ENCODE measurements at regions not wholly inside any gene's neighbourhood (a gene's known extent, or its start where the extent isn't known, plus 50 kb on each side); places are given as distances from the start of the nearest gene placed in this dataset.

GRCh38 chr5:129400395-129400983 lies 59.6 kb upstream of the ADAMTS19 start:
- no peaks in the 10 kb centered on the region for H3K27me3 Mint-ChIP-seq
- POLR2A ChIA-PET = no interaction called here
- no peak overlapping the region for H3K9ac ChIP-seq (ENCODE audit: low read length)

GRCh38 chr5:129405222-129405621 lies 54.9 kb upstream of the ADAMTS19 start:
- no peak overlapping the region for H2AFZ ChIP-seq (ENCODE audit: insufficient read depth, low read depth, low read length, poor library complexity, severe bottlenecking)
- WGBS (ENCODE audit: insufficient coverage) = no CpG with 5 or more reads among the region's 2 CpGs
- H3K79me2 ChIP-seq (ENCODE audit: control insufficient read depth, insufficient read depth, low read length) = no peaks in the 10 kb centered on the region
- H4K20me1 ChIP-seq (ENCODE audit: control insufficient read depth, insufficient read depth, low read length, poor library complexity, severe bottlenecking) = no peaks in the 10 kb centered on the region
- no peaks in the 10 kb centered on the region for H3K4me1 ChIP-seq (ENCODE audit: control insufficient read depth in 2 of 2, insufficient read depth in 2 of 2, low read length in 2 of 2)
- Mint-ChIP-seq H3K4me1 (no peaks in the 10 kb centered on the region), H3K4me3 (no peak overlapping the region), H3K27me3 (no peaks in the 10 kb centered on the region), H3K9me3 (ENCODE audit: insufficient read depth) (no peaks in the 10 kb centered on the region), H3K27ac (no peak overlapping the region)
- H3K9me3 ChIP-seq (ENCODE audit: control extremely low read depth in 1 of 3, control insufficient read depth in 2 of 3, insufficient read depth in 1 of 3, low read length in 2 of 3) = no peaks in the 10 kb centered on the region
- no peak for DNase-seq
- TF ChIP-seq EZH2 (IDR thresholded peaks at IDR 0.05; ENCODE audit: borderline replicate concordance, insufficient read depth, low read depth, low read length, poor library complexity, severe bottlenecking) (no peak), CTCF (IDR thresholded peaks at IDR 0.05) (no peak)
- no peaks in the 10 kb centered on the region for H3K27me3 ChIP-seq (replicated peaks in 1 of 4; ENCODE audit: control extremely low read depth in 1 of 4, control insufficient read depth in 3 of 4, insufficient read depth in 4 of 4, low read length in 3 of 4)
- ATAC-seq (ENCODE audit: low read depth) = no peak
- intact Hi-C loops (cut with micrococcal nuclease) = no loop called here
- H3K4me3 ChIP-seq (ENCODE audit: control extremely low read depth in 1 of 5, extremely low read depth in 1 of 5, insufficient read depth in 1 of 5, low read depth in 2 of 5, low read length in 4 of 5) = no peak overlapping the region
- H3K27ac ChIP-seq (ENCODE audit: low read length in 2 of 2) = no peak overlapping the region
- POLR2A ChIA-PET = no interaction called here
- H3K36me3 ChIP-seq (replicated peaks in 1 of 2; ENCODE audit: control extremely low read depth in 1 of 2, control insufficient read depth in 1 of 2, extremely low read depth in 1 of 2, insufficient read depth in 2 of 2, low read length in 1 of 2) = no peaks in the 10 kb centered on the region
- CTCF ChIA-PET = no interaction called here
- no peak overlapping the region for H3K4me2 ChIP-seq (replicated peaks; ENCODE audit: low read depth, low read length, poor library complexity, severe bottlenecking)
- H3K9ac ChIP-seq (ENCODE audit: low read length) = no peak overlapping the region

More at GRCh38 chr5:129400395-129400983, 59.6 kb upstream of the ADAMTS19 start:
- intact Hi-C loops (cut with micrococcal nuclease) = no loop called here
- ATAC-seq (ENCODE audit: low read depth) (no peak), DNase-seq (no peak)
- H3K4me3 Mint-ChIP-seq = no peak overlapping the region
- peaks cover 5% of the 10 kb centered on the region for H3K9me3 Mint-ChIP-seq (ENCODE audit: insufficient read depth)
- TF ChIP-seq CTCF (IDR thresholded peaks at IDR 0.05) (no peak), EZH2 (IDR thresholded peaks at IDR 0.05; ENCODE audit: borderline replicate concordance, insufficient read depth, low read depth, low read length, poor library complexity, severe bottlenecking) (no peak)
- whole genome bisulfite sequencing (ENCODE audit: insufficient coverage) = no CpG with 5 or more reads among the region's 5 CpGs
- H3K36me3 ChIP-seq (replicated peaks in 1 of 2; ENCODE audit: control extremely low read depth in 1 of 2, control insufficient read depth in 1 of 2, extremely low read depth in 1 of 2, insufficient read depth in 2 of 2, low read length in 1 of 2) = no peaks in the 10 kb centered on the region
- H3K4me2 ChIP-seq (replicated peaks; ENCODE audit: low read depth, low read length, poor library complexity, severe bottlenecking) = no peak overlapping the region
- H3K79me2 ChIP-seq (ENCODE audit: control insufficient read depth, insufficient read depth, low read length) = no peaks in the 10 kb centered on the region
- no peak overlapping the region for H3K27ac Mint-ChIP-seq
- no peaks in the 10 kb centered on the region for H3K4me1 Mint-ChIP-seq
- CTCF ChIA-PET = no interaction called here
- no peak overlapping the region for H2AFZ ChIP-seq (ENCODE audit: insufficient read depth, low read depth, low read length, poor library complexity, severe bottlenecking)
- H3K27ac ChIP-seq (ENCODE audit: low read length in 2 of 2) = no peak overlapping the region
- H3K27me3 ChIP-seq (replicated peaks in 1 of 4; ENCODE audit: control extremely low read depth in 1 of 4, control insufficient read depth in 3 of 4, insufficient read depth in 4 of 4, low read length in 3 of 4) = no peaks in the 10 kb centered on the region
- no peaks in the 10 kb centered on the region for H4K20me1 ChIP-seq (ENCODE audit: control insufficient read depth, insufficient read depth, low read length, poor library complexity, severe bottlenecking)
- H3K4me3 ChIP-seq (ENCODE audit: control extremely low read depth in 1 of 5, extremely low read depth in 1 of 5, insufficient read depth in 1 of 5, low read depth in 2 of 5, low read length in 4 of 5) = no peak overlapping the region
- no peaks in the 10 kb centered on the region for H3K4me1 ChIP-seq (ENCODE audit: control insufficient read depth in 2 of 2, insufficient read depth in 2 of 2, low read length in 2 of 2)
- no peaks in the 10 kb centered on the region for H3K9me3 ChIP-seq (ENCODE audit: control extremely low read depth in 1 of 3, control insufficient read depth in 2 of 3, insufficient read depth in 1 of 3, low read length in 2 of 3)
